Neural progenitor cell (in vitro differentiated cells): ENCODE measurements at regions not wholly inside any gene's neighbourhood (a gene's known extent, or its start where the extent isn't known, plus 50 kb on each side); places are given as distances from the start of the nearest gene placed in this dataset.

ENCODE experiments used
- DNase-seq: peaks from one replicate; pipeline ENCODE4 v3.0.0-alpha.2; 2016; ENCODE audit warnings: low spot score
- H2AFZ ChIP-seq: fragments of 200-600 bp; sonication (generic); replicated peaks from 2 replicates; pipeline ENCODE4 v1.6.1; 2016; ENCODE audit warnings: antibody characterized with exemption
- H3F3A ChIP-seq: fragments of 200-600 bp; sonication (generic); 2 replicates; pipeline ENCODE4 v1.6.1; 2016; ENCODE audit warnings: antibody characterized with exemption, low read depth
- H3K27ac ChIP-seq: fragments of 200-600 bp; sonication (generic); 2 replicates; pipeline ENCODE4 v1.5.1; 2016; ENCODE audit warnings: mild to moderate bottlenecking
- H3K27me3 ChIP-seq: fragments of 200-600 bp; sonication (generic); 2 replicates; pipeline ENCODE4 v1.6.1; 2016; ENCODE audit warnings: mild to moderate bottlenecking, moderate library complexity
- H3K36me3 ChIP-seq: fragments of 200-600 bp; sonication (generic); 2 replicates; pipeline ENCODE4 v1.5.1; 2016
- H3K4me1 ChIP-seq: fragments of 200-600 bp; sonication (generic); 2 replicates; pipeline ENCODE4 v1.6.1; 2016; ENCODE audit warnings: mixed run types
- H3K4me2 ChIP-seq: fragments of 200-600 bp; sonication (generic); 2 replicates; pipeline ENCODE4 v1.6.1; 2016
- H3K4me3 ChIP-seq: fragments of 200-600 bp; sonication (generic); 2 replicates; pipeline ENCODE4 v1.5.1; 2016
- H3K79me2 ChIP-seq: fragments of 200-600 bp; sonication (generic); 2 replicates; pipeline ENCODE4 v1.6.1; 2016; ENCODE audit warnings: low read depth
- H3K9ac ChIP-seq: fragments of 200-600 bp; sonication (generic); 2 replicates; pipeline ENCODE4 v1.6.1; 2016
- H3K9me3 ChIP-seq: fragments of 200-600 bp; sonication (generic); 2 replicates; pipeline ENCODE4 v1.5.1; 2016; ENCODE audit warnings: low read depth
- H4K20me1 ChIP-seq: fragments of 200-600 bp; sonication (generic); 2 replicates; pipeline ENCODE4 v1.6.1; 2016; ENCODE audit warnings: low read depth
- H3K27ac Mint-ChIP-seq: 3 replicates; pipeline ENCODE4 v1.8.0; 2021; ENCODE audit warnings: mixed read lengths
- H3K27me3 Mint-ChIP-seq: 2 replicates; pipeline ENCODE4 v1.8.0; 2022; ENCODE audit warnings: low read depth, mild to moderate bottlenecking, inconsistent platforms, moderate library complexity, mixed read lengths; ENCODE audit not compliant: insufficient read depth
- H3K36me3 Mint-ChIP-seq: 3 replicates; pipeline ENCODE4 v1.8.0; 2021; ENCODE audit warnings: mixed read lengths
- H3K4me1 Mint-ChIP-seq: 3 replicates; pipeline ENCODE4 v1.8.0; 2021; ENCODE audit warnings: mixed read lengths
- H3K4me3 Mint-ChIP-seq: 3 replicates; pipeline ENCODE4 v1.8.0; 2021; ENCODE audit warnings: mild to moderate bottlenecking, moderate library complexity, mixed read lengths
- H3K9me3 Mint-ChIP-seq: 3 replicates; pipeline ENCODE4 v1.8.0; 2020; ENCODE audit warnings: mixed read lengths
- CTCF ChIP-seq: fragments of 200-600 bp; sonication (generic); IDR thresholded peaks from 2 replicates; pipeline ENCODE4 v1.5.1; 2017; ENCODE audit warnings: antibody characterized with exemption, mild to moderate bottlenecking
- EZH2 ChIP-seq: fragments of 200-600 bp; sonication (generic); IDR thresholded peaks from 2 replicates; pipeline ENCODE4 v1.6.1; 2017; ENCODE audit warnings: antibody characterized with exemption, mild to moderate bottlenecking, moderate library complexity
- EZH2phosphoT487 ChIP-seq: fragments of 200-600 bp; sonication (generic); IDR thresholded peaks from 2 replicates; pipeline ENCODE4 v1.6.1; 2017; ENCODE audit warnings: antibody characterized with exemption

DNA sequence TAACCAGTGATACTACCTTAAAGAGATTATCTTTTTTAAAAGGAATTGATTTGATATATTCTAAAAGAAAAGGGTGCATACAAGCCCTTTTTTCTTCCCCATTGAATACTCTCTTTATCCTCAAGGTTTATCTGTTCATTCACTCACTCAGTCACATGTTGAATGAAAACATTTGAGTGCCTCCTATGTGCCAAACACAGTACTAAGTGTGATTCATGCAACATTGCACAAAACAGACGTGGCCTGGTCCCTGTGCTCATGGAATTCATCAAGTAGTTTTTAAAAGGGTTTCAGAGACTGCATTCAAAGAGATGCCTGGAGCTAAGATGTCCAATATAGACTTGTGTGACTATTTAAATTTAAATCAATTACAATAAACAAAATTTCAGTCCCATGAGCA is 462.2 kb upstream of the MDFIC2 start:
- H3K4me1 Mint-ChIP-seq: no peaks in the 10 kb centered on the region
- Histone ChIP-seq H3K27ac (no peak overlapping the region), H2AFZ (no peak overlapping the region), H3K4me2 (no peak overlapping the region), H3K4me1 (peaks cover 6% of the 10 kb centered on the region), H3K27me3 (no peaks in the 10 kb centered on the region), H3F3A (no peaks in the 10 kb centered on the region), H3K9ac (no peak overlapping the region), H3K4me3 (no peak overlapping the region), H3K9me3 (no peaks in the 10 kb centered on the region), H3K36me3 (no peaks in the 10 kb centered on the region), H4K20me1 (no peaks in the 10 kb centered on the region), H3K79me2 (no peaks in the 10 kb centered on the region)
- H3K27me3 Mint-ChIP-seq: no peaks in the 10 kb centered on the region
- no peak for DNase-seq
- H3K27ac Mint-ChIP-seq: no peak overlapping the region
- no peaks in the 10 kb centered on the region for H3K9me3 Mint-ChIP-seq
- H3K36me3 Mint-ChIP-seq: no peaks in the 10 kb centered on the region
- no peak for TF ChIP-seq EZH2phosphoT487
- no peak for TF ChIP-seq CTCF
- no peak for TF ChIP-seq EZH2
- H3K4me3 Mint-ChIP-seq: no peak overlapping the region

DNA sequence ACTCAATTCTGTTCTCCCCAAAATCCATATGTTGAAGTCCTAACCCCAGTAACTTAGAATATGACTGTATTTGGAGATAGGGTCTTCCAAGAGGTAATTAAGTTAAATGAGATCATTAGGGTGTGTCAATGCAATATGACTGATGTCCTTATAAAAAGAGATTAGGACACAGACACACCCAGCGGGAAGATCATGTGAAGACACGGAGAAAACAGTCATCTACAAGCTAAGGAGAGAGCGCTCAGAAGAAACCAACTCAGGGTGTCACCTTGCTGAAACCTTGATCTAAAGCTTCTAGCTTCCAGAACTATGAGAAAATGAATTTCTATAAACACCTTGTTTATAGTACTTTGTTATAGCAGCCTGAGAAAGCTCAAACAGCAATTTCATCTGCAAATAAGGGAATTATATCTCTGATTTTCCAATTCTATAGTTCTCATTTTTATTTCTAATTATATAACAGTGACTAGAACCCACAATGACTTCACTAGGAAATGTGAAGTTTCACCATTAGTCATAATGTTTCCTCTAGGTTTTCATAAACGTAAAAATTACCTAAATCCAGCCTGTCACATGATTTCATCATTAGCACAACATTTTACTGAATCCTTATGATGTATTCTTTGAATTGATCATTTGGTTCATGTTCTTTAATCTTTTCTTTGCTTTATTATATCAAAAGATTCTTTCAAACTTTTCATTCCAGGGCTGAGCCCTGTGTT is 459.1 kb upstream of the MDFIC2 start:
- H3K27me3 Mint-ChIP-seq: no peaks in the 10 kb centered on the region
- H3K27me3 ChIP-seq: no peaks in the 10 kb centered on the region
- H3K9ac ChIP-seq: no peak overlapping the region

DNA sequence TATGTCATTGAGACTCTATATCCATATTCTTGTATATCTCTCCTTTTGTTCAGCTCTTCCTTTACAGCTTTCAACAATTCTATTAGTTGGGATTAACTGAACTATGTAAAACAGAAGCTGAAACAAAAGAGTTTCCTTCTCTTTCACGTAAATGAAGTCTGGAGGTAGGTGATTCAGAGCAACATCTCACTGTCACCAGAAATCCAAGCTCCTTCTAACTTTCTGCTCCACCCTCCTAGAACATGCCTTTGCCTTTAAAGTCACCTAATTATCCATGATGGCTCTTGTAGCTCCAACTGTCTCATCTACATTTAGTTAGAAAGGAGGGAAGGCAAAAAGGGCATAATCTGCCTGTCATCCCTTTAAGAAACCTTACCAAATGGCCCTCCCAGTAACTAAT is 458.2 kb upstream of the MDFIC2 start:
- no peak overlapping the region for H3K27ac Mint-ChIP-seq
- TF ChIP-seq EZH2 (no peak), EZH2phosphoT487 (no peak), CTCF (no peak)

More for the DNA sequence above, 459.1 kb upstream of the MDFIC2 start:
- H3K79me2 ChIP-seq: no peaks in the 10 kb centered on the region
- Mint-ChIP-seq H3K27ac (no peak overlapping the region), H3K36me3 (no peaks in the 10 kb centered on the region), H3K4me3 (no peak overlapping the region), H3K9me3 (no peaks in the 10 kb centered on the region), H3K4me1 (no peaks in the 10 kb centered on the region)
- no peaks in the 10 kb centered on the region for H4K20me1 ChIP-seq
- TF ChIP-seq CTCF: no peak
- no peak for TF ChIP-seq EZH2phosphoT487
- no peak for TF ChIP-seq EZH2
- no peaks in the 10 kb centered on the region for H3F3A ChIP-seq
- DNase-seq: no peak
- H3K36me3 ChIP-seq: no peaks in the 10 kb centered on the region
- H3K9me3 ChIP-seq: no peaks in the 10 kb centered on the region
- no peak overlapping the region for H3K27ac ChIP-seq
- H3K4me2 ChIP-seq: no peak overlapping the region
- H2AFZ ChIP-seq: no peak overlapping the region
- H3K4me3 ChIP-seq: no peak overlapping the region
- H3K4me1 ChIP-seq: peaks cover 6% of the 10 kb centered on the region

More for the DNA sequence above, 458.2 kb upstream of the MDFIC2 start:
- Mint-ChIP-seq H3K4me3 (no peak overlapping the region), H3K4me1 (no peaks in the 10 kb centered on the region), H3K9me3 (no peaks in the 10 kb centered on the region), H3K27me3 (no peaks in the 10 kb centered on the region), H3K36me3 (no peaks in the 10 kb centered on the region)
- H3F3A ChIP-seq: no peaks in the 10 kb centered on the region
- no peaks in the 10 kb centered on the region for H3K9me3 ChIP-seq
- DNase-seq: no peak
- no peaks in the 10 kb centered on the region for H3K36me3 ChIP-seq
- no peaks in the 10 kb centered on the region for H3K79me2 ChIP-seq
- H3K27ac ChIP-seq: no peak overlapping the region
- H3K4me1 ChIP-seq: peaks cover 6% of the 10 kb centered on the region
- no peaks in the 10 kb centered on the region for H4K20me1 ChIP-seq
- no peaks in the 10 kb centered on the region for H3K27me3 ChIP-seq
- no peak overlapping the region for H3K9ac ChIP-seq
- no peak overlapping the region for H3K4me3 ChIP-seq
- H2AFZ ChIP-seq: peak overlapping the region; percentile 78
- no peak overlapping the region for H3K4me2 ChIP-seq
